Hematopoietic multipotent progenitor cell treated with erythropoietin and hydrocortisone succinate and interleukin-3 and kit ligand, for 8 days (in vitro differentiated cells): ENCODE measurements at regions not wholly inside any gene's neighbourhood (a gene's known extent, or its start where the extent isn't known, plus 50 kb on each side); places are given as distances from the start of the nearest gene placed in this dataset.
"Not testable (repeated sequence)": the region's sequence is repeated elsewhere in the genome, so short reads cannot be mapped to it uniquely, and the experiment has no call there.

Experiments used
- DNase-seq: peaks from one replicate; pipeline ENCODE4 v3.0.0-alpha.2; 2015

DNA sequence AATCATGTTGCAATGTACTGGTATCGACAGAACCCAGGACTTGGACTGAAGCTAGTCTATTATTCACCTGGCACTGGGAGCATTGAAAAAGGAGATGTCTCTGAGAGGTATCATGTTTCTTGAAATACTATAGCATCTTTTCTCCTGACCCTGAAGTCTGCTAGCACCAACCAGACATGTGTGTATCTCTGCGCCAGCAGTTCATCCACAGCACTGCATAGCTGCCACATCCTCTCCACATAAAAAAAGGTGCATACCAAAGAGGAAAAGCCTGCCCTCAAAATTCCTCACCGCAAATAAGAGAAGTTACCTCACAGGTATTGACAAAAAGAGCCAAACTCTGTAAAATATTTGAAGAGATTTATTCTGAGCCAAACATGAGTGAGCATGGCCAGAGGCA, 99.5 kb upstream of the PRSS3 start:
- DNase-seq = no peak

DNA sequence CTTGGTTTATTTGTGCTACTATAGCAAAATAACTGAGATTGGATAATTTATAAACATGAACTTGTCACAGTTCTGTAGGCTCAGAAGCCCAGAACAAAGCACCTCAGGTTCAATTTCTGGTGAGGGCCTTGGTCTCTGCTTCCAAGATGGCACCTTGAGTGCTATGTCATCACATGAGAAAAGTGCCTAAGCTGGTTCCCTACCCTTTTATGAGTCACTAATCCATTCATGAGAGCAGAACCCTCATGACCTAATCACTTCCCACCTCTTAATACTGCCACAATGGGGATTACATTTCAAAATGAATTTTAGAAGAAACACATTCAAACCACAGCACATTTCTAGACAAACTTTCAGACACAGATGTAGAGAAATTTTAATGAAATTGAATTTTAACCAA, 98.2 kb upstream of the PRSS3 start:
- no peak for DNase-seq

DNA sequence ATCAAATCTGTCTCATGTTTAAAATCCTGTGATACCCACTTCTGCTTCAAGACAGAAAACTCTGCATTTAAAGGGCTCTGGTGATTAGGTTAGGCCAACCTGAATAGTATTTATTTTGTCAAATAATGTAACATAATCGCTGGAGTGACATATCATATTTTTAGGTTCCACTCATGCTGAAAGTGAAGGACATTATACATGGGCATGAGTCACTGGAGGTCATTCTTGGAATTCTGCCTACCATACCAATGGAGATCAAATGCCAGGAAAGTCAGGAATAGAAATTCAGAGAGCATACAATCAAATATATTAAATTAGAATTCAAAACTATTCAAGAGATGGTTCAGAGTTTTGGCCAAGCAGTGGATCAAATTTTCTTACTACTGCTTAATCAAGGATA, 97.1 kb upstream of the PRSS3 start:
- no peak for DNase-seq

DNA sequence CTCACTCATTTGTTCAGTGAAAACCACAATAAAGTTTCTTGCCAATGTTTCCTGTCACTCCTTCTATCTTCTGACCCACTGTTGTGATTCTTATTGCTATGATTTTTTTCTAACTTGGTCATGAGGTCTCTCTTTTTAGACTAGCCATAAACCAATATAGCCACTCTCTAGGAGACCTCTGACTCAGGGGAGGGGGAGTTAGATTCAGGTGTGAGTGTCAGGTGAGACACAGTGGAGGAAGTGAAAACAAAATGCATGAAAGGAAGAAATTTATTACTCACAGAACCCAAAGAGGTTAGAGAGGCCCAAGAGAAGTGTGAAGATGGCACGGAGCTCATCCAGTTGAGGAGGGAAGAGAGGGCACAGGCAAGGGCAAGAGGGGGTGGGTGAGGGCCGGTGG, 94.4 kb upstream of the PRSS3 start:
- not testable (repeated sequence) for DNase-seq

DNA sequence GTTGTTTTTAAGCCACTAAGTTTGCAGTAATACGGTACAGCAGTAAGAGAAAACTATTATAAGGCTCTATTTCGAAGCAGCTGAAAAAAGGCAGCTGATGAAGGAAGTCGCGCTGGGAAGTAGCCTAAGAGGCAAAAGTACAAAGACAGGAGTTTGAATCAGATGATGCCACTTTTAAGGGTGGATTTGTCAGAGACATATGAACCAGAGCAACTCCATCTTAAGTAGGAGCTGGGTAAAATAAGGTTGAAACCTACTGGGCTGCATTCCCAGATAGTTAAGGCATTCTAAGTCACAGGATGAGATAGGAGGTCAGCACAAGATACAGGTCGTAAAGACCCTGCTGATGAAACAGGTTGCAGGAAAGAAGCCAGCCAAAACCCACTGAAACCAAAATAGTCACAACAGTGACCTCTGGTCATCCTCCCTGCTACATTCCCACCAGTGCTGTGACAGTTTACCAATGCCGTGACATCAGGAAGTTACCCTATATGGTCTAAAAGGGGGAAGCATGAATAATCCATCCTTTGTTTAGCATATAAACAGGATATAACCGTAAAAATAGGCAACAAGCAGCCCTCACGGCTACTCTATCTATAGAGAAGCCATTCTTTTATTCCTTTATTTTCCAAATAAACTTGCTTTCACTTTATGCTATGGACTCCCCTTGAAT, 91.8 kb upstream of the PRSS3 start:
- no peak for DNase-seq

DNA sequence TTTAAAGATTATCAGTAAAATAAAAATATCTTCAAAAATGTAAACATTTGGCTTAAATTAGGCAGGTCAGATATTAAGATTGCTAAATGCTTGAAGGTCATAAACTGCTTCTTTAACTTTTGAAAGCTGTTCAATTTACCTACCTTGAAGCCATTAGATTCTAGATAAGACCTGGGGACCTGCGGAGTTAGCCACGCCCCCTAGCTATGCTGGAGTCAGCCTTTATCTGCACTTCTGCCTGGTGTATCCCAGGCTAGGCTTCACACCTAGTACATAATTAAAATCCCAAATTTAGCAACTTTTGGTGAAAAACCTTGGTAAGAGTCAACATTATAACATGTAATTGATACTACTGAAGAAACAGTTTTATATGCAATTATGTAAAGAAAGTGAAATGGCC, 89.9 kb upstream of the PRSS3 start:
- not testable (repeated sequence) for DNase-seq

DNA sequence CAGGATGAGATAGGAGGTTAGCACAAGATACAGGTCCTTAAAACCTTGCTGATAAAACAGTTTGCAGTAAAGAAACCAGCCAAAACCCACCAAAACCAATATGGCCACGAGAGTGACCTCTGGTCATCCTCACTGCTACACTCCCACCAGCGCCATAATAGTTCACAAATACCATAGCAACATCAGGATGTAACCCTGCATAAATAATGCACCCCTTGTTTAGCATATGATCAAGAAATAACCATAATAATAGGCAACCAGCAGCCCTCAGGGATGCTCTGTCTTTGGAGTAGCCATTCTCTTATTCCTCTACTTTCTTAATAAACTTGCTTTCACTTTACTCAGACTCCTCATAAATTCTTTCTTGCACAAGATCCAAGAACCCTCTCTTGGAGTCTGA, 86.9 kb upstream of the PRSS3 start:
- no peak for DNase-seq

DNA sequence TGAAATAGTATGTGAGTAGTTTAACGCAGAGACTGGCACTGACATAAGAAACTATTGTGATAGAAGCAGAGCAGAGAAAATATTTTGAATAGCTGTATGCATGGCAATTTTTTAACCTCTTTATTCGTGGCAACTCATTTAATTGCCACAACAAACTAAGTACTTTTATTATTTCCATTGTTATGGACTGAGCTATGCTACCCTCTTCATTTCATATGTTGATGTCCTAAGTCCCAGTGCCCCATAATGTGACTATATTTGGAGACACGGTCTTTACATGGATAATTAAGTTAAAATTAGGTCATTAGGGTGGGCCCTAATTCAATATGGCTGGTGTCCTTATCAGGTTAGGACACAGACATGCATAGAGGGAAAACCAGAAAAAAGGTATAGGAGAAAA, 86.1 kb upstream of the PRSS3 start:
- peak; percentile 54 for DNase-seq

DNA sequence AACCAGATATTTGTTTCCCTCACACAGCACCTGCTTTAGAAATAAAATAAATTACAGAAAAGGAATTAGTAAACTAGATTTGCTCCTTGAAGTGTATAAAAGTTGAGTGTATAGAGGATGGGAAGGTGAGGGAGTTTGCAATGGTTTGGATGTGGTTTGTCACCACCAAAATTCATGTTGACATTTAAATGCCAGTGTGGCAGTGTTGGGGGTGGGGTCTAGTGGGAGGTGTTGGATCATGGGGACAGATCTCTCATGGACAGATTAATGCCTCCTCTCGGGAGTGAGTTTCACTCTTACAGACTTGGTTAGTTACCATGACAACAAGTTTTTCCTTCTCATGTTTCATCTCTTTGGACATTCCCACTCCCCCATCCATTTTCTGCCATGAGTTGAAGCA, 83.9 kb upstream of the PRSS3 start:
- DNase-seq = not testable (repeated sequence)

DNA sequence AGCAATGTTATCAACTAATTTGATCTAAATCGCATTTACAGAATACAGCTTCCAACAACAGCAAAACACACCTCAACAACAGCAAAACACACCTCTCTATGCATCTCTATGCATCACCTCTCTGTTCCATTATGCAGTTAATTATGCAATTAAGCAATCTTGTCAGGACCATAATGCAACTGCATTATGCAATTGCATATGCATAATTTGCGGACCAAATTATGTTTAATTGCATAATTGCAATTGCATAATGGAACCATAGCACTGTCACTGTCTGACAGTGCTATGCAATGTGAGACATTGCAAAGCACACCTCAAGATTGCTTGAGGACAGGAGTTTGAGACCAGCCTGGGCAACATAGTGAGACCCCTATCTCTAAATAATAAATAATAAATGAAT, 80.4 kb upstream of the PRSS3 start:
- no peak for DNase-seq

DNA sequence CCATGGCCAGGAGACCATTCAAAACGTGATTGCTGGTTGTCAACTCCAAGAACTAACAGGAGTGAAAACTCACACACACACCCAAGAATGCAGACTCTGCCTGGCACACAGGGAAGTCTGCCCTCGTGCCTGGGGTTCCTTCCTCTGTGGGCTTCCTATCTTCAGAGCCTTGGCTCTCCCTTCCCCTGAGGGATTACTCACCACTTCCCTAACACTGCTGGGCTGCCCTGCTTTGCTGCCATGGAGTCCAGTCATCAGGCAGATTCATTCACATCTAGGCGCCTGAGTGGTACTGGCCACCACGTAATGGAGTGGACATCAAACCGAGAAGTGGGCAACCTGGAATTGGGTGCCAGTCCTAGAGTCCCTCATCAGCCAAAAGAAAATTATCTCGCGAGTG, 76.4 kb upstream of the PRSS3 start:
- DNase-seq = no peak

DNA sequence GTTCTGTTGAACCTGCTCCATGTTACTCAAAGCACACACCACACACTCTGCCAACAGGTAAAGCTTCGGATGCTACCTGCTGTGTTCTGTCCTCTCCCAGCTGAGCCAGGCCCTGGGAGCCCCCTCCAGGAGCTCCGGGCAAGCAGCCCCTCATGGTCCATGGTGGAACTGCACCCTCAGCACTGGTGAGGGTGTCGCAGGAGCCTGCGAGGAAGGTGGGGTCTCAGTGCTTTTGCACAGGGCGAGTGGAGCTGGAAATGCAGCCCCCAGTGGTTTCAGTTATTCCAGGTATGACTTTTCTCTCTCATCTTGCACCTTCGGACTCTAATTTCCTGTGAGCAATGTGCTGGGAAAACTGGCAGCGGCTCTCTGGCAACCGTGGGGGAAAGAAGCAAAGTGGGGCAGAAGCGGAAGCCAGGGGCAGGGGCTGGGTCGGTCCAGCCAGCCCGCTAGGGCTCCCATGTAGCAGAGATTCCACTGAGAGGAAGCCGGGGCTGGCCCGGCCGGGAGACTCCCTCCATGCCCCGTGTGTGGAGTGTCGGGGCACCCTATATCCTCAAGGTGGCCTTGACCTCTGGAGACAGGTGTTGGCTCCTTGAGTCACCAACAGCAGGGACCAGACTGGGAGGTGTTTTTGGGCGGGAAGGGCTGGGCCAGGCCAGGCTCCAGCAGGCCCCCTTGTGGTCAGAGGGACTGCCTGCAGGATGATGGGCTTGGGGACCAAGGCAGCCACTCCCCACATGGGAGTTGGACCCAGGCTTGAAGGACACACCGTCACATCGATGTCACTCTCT, 75.6 kb upstream of the PRSS3 start:
- DNase-seq = peak; percentile 55

DNA sequence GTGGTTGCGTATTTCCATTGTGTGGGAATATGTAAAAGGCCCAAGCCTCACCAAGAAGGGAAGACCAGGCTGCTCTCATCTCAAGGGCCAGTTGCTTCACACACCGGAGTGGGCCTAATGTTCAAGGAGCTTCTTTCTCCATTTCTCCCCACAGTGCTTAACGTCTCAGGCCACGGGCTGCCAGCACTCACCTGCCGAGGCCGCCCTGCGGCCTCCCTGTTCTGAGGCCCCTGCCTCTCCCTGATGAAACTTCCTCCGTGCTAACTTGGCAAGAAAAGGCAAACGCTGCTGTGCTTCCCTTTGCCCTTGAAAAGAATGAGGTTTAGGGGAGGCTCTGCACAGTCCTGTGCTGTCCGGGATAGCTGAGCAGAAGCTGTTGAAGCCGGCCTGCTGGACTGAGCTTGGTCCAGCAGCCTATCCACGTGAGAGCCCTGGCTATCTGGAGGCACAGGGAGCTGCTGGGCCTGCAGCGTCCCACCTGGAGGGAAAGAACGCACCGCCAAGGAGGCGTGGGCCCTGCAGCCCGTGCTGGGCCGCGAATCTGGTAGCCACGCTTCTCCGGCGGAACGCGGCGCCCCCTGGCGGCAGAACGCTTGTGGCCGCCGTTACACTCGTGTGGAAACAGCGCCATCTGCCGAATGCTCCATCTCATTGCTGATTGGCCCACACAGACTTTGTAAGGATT, 73.5 kb upstream of the PRSS3 start:
- peak; percentile 82 for DNase-seq

DNA sequence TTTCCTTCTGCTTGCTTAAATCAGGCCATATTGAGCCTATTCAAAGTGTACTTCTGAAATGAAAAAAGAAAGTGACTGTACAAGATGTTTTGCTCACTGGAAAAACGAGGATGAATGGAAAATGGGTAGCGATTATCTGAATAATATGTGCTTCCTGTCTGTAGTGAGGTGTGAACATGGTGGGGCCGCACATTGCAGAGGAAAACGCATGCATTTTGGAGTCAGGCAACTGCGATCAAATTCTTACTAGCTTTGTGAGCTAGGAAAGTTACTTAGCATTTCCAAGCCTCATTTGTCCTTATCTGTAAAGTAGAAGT, 73.0 kb upstream of the PRSS3 start:
- DNase-seq = no peak

DNA sequence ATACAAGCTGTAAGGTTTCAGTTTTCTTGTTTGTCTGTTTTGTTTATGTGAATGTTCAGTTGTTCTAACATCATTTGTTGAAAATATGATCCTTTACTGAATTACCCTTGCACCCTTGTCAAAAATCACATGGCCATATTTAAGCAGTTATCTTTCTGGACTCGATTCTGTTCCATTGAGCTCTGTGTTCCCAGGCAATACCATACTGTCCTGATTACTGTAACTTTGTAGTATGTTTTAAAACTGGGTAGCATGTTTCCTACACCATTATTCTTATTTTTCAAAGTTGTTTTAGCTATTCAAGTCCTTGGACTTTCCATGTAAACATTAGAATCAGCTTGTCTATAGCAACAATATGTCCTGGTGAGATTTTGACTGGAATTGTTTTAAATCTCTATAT, 66.7 kb upstream of the PRSS3 start:
- DNase-seq = no peak

DNA sequence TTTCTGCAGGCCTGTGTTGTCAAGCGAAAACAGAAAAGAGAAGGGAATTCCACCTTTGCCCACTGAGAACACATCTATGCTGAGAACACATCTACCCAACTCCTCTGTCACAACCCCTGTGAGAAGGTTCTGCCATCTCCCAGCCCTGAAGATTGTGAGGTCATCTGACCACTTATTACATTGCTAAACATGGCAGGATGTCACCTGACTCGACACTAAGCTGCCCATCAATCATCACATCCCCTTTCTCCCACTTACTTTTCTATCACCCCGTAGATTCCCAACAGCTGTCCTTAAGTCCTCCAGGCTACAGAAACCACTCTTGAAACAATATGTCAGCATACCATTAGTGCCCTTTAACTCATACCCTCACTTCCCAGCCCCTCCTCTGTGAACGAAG, 64.2 kb upstream of the PRSS3 start:
- no peak for DNase-seq

DNA sequence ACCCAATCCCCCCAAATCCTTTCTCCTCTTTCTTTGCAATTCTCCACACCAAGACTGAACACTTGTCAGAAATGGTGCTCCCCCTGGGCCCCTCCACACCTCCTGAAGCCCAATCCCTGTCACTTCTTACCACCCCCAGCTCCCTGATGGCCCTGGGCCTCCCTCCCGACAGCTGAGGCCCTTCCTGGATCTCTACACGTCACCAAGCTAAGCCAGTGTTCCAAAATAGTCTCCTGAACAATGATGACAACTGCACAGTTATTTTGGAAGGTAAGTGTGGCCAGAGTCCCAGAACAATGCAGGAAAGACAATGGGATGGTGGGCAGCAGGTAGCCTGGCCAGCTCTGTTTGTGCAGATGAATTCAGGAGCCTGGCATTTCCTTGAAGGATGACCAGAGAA, 63.7 kb upstream of the PRSS3 start:
- DNase-seq = no peak

DNA sequence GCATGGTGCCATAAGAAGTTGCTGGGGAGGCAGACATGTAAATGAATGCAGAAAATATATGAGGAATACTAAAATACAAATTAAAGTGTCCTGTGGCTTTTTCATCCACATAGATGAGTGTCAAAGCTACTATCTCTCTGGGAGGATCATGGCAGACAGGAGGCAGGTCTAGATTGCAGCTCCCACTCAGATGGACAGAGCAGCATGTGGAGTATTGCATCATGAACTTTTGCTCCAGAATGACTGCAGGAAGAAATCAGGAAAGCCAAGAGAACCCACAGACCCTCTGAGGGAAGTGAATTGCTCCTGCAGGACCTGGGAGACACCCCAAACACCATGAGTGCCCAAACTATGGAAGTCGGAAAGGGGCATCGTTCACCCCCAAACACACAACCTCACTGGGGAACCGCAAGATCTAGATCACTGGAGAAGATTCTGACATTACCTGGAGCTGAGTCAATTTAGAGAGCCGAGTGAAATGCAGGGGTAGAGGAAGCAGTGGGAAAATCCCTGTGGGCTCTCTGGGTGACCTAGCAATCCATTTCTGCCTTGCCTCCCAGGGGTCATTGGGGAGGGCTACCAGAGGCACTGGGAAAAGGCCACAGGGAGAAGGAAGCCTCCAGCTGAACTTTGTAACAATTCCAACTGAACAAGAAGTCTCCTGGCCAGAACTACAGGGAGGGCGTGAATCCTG, 61.0 kb upstream of the PRSS3 start:
- not testable (repeated sequence) for DNase-seq

DNA sequence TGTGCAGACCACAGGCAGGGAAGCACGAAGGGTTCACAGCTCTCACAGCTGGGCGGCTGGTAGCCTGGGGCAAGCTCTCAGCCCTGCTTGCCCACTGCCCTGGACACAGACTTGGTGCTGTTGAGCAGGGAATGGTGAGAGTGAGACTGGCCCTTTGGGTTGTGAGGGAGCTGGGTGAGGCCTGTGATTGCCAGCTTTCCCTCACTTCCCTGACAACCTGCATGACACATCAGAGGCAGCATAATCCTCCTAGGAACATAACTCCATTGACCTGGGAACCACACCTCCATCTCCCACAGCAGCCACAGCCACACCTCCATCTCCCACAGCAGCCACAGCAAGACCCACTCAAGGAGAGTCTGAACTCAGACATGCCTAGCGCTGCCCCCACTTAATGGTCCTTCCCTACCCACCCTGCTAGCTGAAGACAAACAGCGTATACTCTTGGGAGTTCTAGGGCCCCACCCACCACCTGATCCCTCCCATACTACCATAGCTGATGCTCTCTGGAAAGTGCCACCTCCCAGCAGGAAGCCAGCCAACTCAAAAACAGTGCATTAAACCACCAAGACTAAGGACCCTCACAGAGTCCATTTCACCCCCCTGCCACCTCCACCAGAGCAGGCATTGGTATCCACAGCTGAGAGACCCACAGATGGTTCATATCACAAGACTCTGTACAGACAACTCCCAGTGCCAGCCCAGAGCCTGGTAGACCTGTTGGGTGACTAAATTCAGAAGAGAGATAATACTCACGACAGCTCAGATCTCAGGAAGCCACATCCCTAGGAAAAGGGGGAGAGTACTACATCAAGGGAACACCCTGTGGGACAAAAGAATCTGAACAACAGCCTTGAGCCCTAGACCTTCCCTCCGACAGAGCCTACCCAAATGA, 60.2 kb upstream of the PRSS3 start:
- DNase-seq = not testable (repeated sequence)

DNA sequence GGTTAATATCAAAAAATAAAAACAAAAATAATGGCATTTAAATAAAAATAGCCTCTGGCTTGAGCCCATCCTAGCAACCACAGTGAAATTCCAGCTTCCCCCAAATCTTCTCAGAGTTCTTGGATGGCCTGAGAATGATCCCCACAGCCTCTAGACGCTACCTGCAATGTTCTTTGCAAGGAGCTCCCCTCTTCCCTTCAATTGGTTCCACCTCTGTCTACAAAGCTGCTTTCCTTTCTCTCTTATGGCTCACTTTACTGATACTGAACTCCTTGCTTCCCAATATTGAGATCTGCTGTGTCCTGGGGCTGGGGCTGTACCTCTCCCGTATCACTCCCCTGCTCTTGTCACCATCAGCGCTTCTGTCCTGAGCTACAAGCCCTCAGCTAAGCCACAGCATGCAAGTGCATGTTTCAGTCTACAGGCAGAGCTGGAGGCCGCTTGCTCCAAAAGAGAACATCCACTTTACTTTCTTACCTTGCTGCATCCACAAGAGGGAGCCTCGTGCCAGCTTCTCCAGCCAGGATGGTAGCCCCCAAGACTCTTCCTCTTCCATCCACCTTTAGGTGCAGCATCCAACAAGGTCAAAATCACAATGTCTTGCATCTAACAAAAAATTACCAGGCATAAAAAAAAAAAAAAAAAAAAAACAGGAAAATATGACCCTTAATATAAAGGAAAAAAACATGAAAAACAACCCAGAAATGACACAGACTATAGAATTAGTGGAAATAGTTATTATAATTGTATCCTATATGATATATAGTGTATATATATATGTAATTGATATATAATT, 57.4 kb upstream of the PRSS3 start:
- peak; percentile 65 for DNase-seq

DNA sequence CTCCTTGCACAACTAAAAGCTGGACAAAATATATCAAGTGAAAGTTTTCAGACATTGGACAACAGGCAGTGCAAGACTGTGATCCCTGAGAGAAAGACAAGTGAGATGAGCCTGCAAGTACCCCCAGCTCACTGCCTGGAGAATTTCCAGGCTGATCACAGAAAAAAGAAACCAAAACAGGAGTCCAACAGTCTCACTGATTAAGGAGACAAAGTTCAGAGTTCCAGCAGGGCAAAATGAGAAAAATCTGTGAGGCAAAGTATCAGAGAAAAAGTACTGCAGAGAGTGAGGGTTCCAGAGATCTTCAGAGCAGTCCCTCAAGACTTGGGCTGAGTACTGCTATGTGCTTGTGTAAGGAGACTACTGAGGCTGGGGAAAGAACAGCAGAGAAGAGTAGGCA, 56.0 kb upstream of the PRSS3 start:
- no peak for DNase-seq

DNA sequence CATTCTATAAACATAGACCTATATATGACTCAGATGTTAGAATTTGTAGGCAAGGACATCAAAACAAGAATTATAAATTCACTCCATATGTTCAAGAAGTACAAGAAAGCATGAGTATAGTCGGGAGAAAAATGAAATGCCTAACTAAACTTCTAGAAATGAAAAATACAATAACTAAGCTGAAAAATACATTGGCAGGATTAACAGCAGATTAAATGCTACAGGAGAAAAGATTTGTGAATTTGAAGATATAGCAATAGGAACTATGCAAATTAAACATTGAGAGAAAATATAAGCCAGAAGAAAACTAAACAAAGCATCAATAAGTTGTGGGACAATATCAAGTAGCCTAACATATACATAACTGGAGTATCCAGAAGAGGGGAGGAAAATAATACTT, 55.3 kb upstream of the PRSS3 start:
- DNase-seq = no peak
